SK-N-SH (cell line): ENCODE measurements at regions not wholly inside any gene's neighbourhood (a gene's known extent, or its start where the extent isn't known, plus 50 kb on each side); places are given as distances from the start of the nearest gene placed in this dataset.

ENCODE experiments used
- CTCF ChIA-PET: fragments of 300-600, 350-600 bp; formaldehyde crosslinking; extraction: SDS; loops from one replicate; lab custom pipeline; 2021; lab: Yijun Ruan, JAX
- POLR2A ChIA-PET: fragments of 350-600 bp; sonication (Branson Sonifier 250); formaldehyde crosslinking; extraction: SDS; loops from one replicate; lab custom pipeline; 2020; ENCODE audit warnings: antibody characterized with exemption, inconsistent platforms; lab: Yijun Ruan, JAX
- DNase-seq: peaks from one replicate; pipeline ENCODE4 v3.0.0; 2012
- H2AFZ ChIP-seq: fragments of 200-600 bp; sonication (generic); 2 replicates; pipeline ENCODE4 v1.8.1; 2016; ENCODE audit warnings: antibody characterized with exemption, mild to moderate bottlenecking, low read depth
- H3F3A ChIP-seq: fragments of 200-600 bp; sonication (generic); replicated peaks from 2 replicates; pipeline ENCODE3; 2016; ENCODE audit warnings: antibody characterized with exemption, mild to moderate bottlenecking; ENCODE audit not compliant: insufficient read depth
- H3K27ac ChIP-seq, 2 experiments: fragments of 200-500 bp in 1 of 2; fragments of 200-600 bp in 1 of 2; sonication (Bioruptor generic) in 1 of 2; sonication (generic), shearing (Covaris generic) in 1 of 2; 2 replicates each; pipeline versions ENCODE4 v1.5.1 to v1.6.1; 2014 to 2016; ENCODE audit warnings: low read depth in 2 of 2, inconsistent platforms in 1 of 2, low read length in 1 of 2, mild to moderate bottlenecking in 1 of 2, mixed read lengths in 1 of 2
- H3K27me3 ChIP-seq: fragments of 200-600 bp; sonication (generic), shearing (Covaris generic); 2 replicates; pipeline ENCODE4 v1.6.1; 2016; ENCODE audit warnings: mixed run types; ENCODE audit not compliant: insufficient read depth
- H3K36me3 ChIP-seq, 2 experiments: fragments of 200-500 bp in 1 of 2; fragments of 200-600 bp in 1 of 2; sonication (Bioruptor generic) in 1 of 2; sonication (generic) in 1 of 2; replicated peaks in 1 of 2; 2 replicates each; pipeline versions ENCODE3 to v1.5.1; 2014 to 2016; ENCODE audit warnings: low read length in 1 of 2, mild to moderate bottlenecking in 1 of 2; ENCODE audit not compliant: insufficient read depth in 2 of 2, control insufficient read depth in 1 of 2
- H3K4me1 ChIP-seq, 2 experiments: fragments of 200-500 bp in 1 of 2; fragments of 200-600 bp in 1 of 2; sonication (Bioruptor generic) in 1 of 2; sonication (generic), shearing (Covaris generic) in 1 of 2; 2 replicates each; pipeline versions ENCODE4 v1.5.1 to v1.6.1; 2014 to 2016; ENCODE audit warnings: low read depth in 1 of 2, low read length in 1 of 2, mixed run types in 1 of 2; ENCODE audit not compliant: insufficient read depth in 2 of 2, control insufficient read depth in 1 of 2
- H3K4me2 ChIP-seq: fragments of 200-600 bp; sonication (generic), shearing (Covaris generic); 2 replicates; pipeline ENCODE4 v1.6.1; 2017; ENCODE audit warnings: mixed run types
- H3K4me3 ChIP-seq, 2 experiments: fragments of 200-500 bp in 1 of 2; fragments of 200-600 bp in 1 of 2; sonication (Bioruptor generic) in 1 of 2; sonication (generic), shearing (Covaris generic) in 1 of 2; 2 replicates each; pipeline versions ENCODE4 v1.5.1 to v1.8.1; 2014 to 2016; ENCODE audit warnings: low read depth in 2 of 2, inconsistent platforms in 1 of 2, low read length in 1 of 2, mild to moderate bottlenecking in 1 of 2, mixed read lengths in 1 of 2, moderate library complexity in 1 of 2
- H3K79me2 ChIP-seq: fragments of 200-600 bp; sonication (generic); 2 replicates; pipeline ENCODE4 v1.8.1; 2017; ENCODE audit warnings: mild to moderate bottlenecking; ENCODE audit not compliant: insufficient read depth
- H3K9ac ChIP-seq: fragments of 200-600 bp; sonication (generic); 2 replicates; pipeline ENCODE4 v1.6.1; 2017; ENCODE audit warnings: mixed run types
- H3K9me2 ChIP-seq: fragments of 200-600 bp; sonication (generic); 2 replicates; pipeline ENCODE4 v1.6.1; 2017; ENCODE audit warnings: mixed run types
- H3K9me3 ChIP-seq: fragments of 200-600 bp; sonication (generic); 2 replicates; pipeline ENCODE4 v1.6.1; 2017; ENCODE audit warnings: mixed run types, mild to moderate bottlenecking, moderate library complexity
- H4K20me1 ChIP-seq: fragments of 200-600 bp; sonication (generic); 2 replicates; pipeline ENCODE4 v1.6.1; 2017; ENCODE audit warnings: mild to moderate bottlenecking, mixed run types; ENCODE audit not compliant: insufficient read depth
- CTCF ChIP-seq: fragments of 200-600 bp; sonication (generic); IDR thresholded peaks from 2 replicates; pipeline ENCODE4 v1.6.1; 2017; ENCODE audit warnings: antibody characterized with exemption, mild to moderate bottlenecking, moderate library complexity
- FOSL2 ChIP-seq: IDR thresholded peaks from 2 replicates; pipeline ENCODE4 v1.4.0; 2012; ENCODE audit warnings: low read depth, mild to moderate bottlenecking, moderate library complexity, borderline replicate concordance
- FOXM1 ChIP-seq: IDR thresholded peaks from 2 replicates; pipeline ENCODE4 v1.4.0; 2012; ENCODE audit warnings: low read depth, mild to moderate bottlenecking
- GATA2 ChIP-seq: sonication (generic); formaldehyde crosslinking; IDR thresholded peaks from 2 replicates; pipeline ENCODE4 v1.5.0; 2020; ENCODE audit warnings: mild to moderate bottlenecking, missing genetic modification reagents
- IRF3 ChIP-seq: fragments of 150-350 bp; IDR thresholded peaks from 2 replicates; pipeline ENCODE4 v1.6.1; 2016; ENCODE audit warnings: mild to moderate bottlenecking, low read depth, low read length
- JUND ChIP-seq: IDR thresholded peaks from 2 replicates; pipeline ENCODE4 v1.4.0; 2012
- MXI1 ChIP-seq: IDR thresholded peaks from 2 replicates; pipeline ENCODE4 v1.6.1; 2012; ENCODE audit warnings: mild to moderate bottlenecking, low read depth, low read length, improper control_type of control experiment
- PBX3 ChIP-seq: IDR thresholded peaks from 2 replicates; pipeline ENCODE4; 2012
- POLR2AphosphoS5 ChIP-seq: IDR thresholded peaks from 2 replicates; pipeline ENCODE4 v1.6.1; 2012; ENCODE audit warnings: low read depth, low read length
- RAD21 ChIP-seq: IDR thresholded peaks from 2 replicates; pipeline ENCODE4 v1.6.1; 2012; ENCODE audit warnings: mild to moderate bottlenecking, low read length
- REST ChIP-seq: IDR thresholded peaks from 2 replicates; pipeline ENCODE4 v1.6.1; 2012; ENCODE audit warnings: mild to moderate bottlenecking, low read depth, low read length, moderate library complexity
- USF1 ChIP-seq: IDR thresholded peaks from 2 replicates; pipeline ENCODE4 v1.4.0; 2012; ENCODE audit warnings: low read depth, borderline replicate concordance
- USF2 ChIP-seq: fragments of 150-350 bp; IDR thresholded peaks from 2 replicates; pipeline ENCODE4 v1.6.1; 2017; ENCODE audit warnings: antibody characterized with exemption, low read length, low read depth, borderline replicate concordance
- WGBS: methylation state at CpG from one replicate; pipeline ENCODE4 v1.1.6; 2017; ENCODE audit warnings: low lambda C conversion rate; 5-methylcytosine and 5-hydroxymethylcytosine counted together

- WGBS: 65% methylated on average over 3 of the region's 3 CpGs
Observed at GRCh38 chr15:70167155-70167554, 69.4 kb upstream of the TLE3 start.

More at GRCh38 chr15:70167155-70167554, 69.4 kb upstream of the TLE3 start:
- POLR2A ChIA-PET: no interaction called here
- Histone ChIP-seq H4K20me1 (no peaks in the 10 kb centered on the region), H3K9ac (no peak overlapping the region), H3K9me3 (no peaks in the 10 kb centered on the region), H3K4me3 (no peak overlapping the region), H3K27me3 (no peaks in the 10 kb centered on the region; the same call in 1 of the 2 replicates), H2AFZ (no peak overlapping the region), H3K4me1 (peaks cover 0 to 66% of the 10 kb centered on the region in 2 experiments; a peak in 2 of 4 replicates), H3K9me2 (no peaks in the 10 kb centered on the region), H3K4me2 (no peak overlapping the region), H3F3A (no peaks in the 10 kb centered on the region), H3K27ac (peak overlapping the region in 1 of 2 experiments; percentile 89; a peak in 2 of 4 replicates), H3K79me2 (no peaks in the 10 kb centered on the region), H3K36me3 (no peaks in the 10 kb centered on the region)
- no peak for TF ChIP-seq PBX3
- TF ChIP-seq RAD21: no peak
- TF ChIP-seq USF2: no peak
- no peak for TF ChIP-seq MXI1
- no peak for TF ChIP-seq REST
- no peak for TF ChIP-seq CTCF
- TF ChIP-seq GATA2 (CRISPR knock-in tag): no peak
- TF ChIP-seq USF1: no peak
- TF ChIP-seq POLR2AphosphoS5: no peak
- no peak for TF ChIP-seq FOXM1
- TF ChIP-seq IRF3: no peak
- TF ChIP-seq JUND: no peak
- TF ChIP-seq FOSL2: no peak
- DNase-seq: no peak
- CTCF ChIA-PET: no interaction called here
